SK-N-MC (cell line): ENCODE measurements at regions not wholly inside any gene's neighbourhood (a gene's known extent, or its start where the extent isn't known, plus 50 kb on each side); places are given as distances from the start of the nearest gene placed in this dataset.

Experiments used
- EZH2 ChIP-seq: fragments of 200-600 bp; sonication (generic); IDR thresholded peaks from one replicate; pipeline ENCODE4 v1.6.1; 2017; ENCODE audit warnings: antibody characterized with exemption
- FOXP2 ChIP-seq: optimal IDR thresholded peaks from 2 replicates; pipeline ENCODE3; 2011; ENCODE audit warnings: mild to moderate bottlenecking, moderate library complexity; ENCODE audit not compliant: insufficient read depth; ENCODE audit errors: extremely low read length, control extremely low read depth
- POLR2AphosphoS5 ChIP-seq: IDR thresholded peaks from 2 replicates; pipeline ENCODE4 v1.6.1; 2012; ENCODE audit warnings: mild to moderate bottlenecking, low read depth, low read length, borderline replicate concordance

GRCh38 chr18:28468901-28469300 lies 292.0 kb upstream of the CDH2 start:
- TF ChIP-seq EZH2 (no peak), POLR2AphosphoS5 (no peak), FOXP2 (no peak)
